ENCODE measurements at regions not wholly inside any gene's neighbourhood (a gene's known extent, or its start where the extent isn't known, plus 50 kb on each side); places are given as distances from the start of the nearest gene placed in this dataset.

GRCh38 chr6:88402909-88403308 is 236.8 kb upstream of the CNR1 start:
- H3K4me1 ChIP-seq (ENCODE audit: insufficient read depth, low read length) = no peaks in the 10 kb centered on the region
- no peak overlapping the region for H3K9ac ChIP-seq (ENCODE audit: insufficient read depth, low read depth, low read length)
- intact Hi-C loops (cut with micrococcal nuclease; ENCODE audit: unreplicated experiment) = no loop called here
- no peaks in the 10 kb centered on the region for H3K36me3 ChIP-seq (replicated peaks in 1 of 2; ENCODE audit: control insufficient read depth in 1 of 2, insufficient read depth in 2 of 2, low read length in 2 of 2)
- H3K27ac ChIP-seq (ENCODE audit: extremely low read length, insufficient read depth, low read length) = no peak overlapping the region
- no peaks in the 10 kb centered on the region for H3K79me2 ChIP-seq (ENCODE audit: insufficient read depth, low read length)
- H2AFZ ChIP-seq (ENCODE audit: low read length) = no peak overlapping the region
- BruUV-seq (replicated peaks) = no TSS peak
- FAIRE-seq = no peak
- no peak overlapping the region for H3K4me3 ChIP-seq (replicated peaks in 1 of 3; ENCODE audit: insufficient read depth in 1 of 3, low read depth in 2 of 3, low read length in 3 of 3)
- no peak for ATAC-seq
- DNase-seq (ENCODE audit: low spot score) = no peak
- WGBS (ENCODE audit: low lambda C conversion rate) = 13% methylated on average over 3 of the region's 3 CpGs
- H3K9me3 ChIP-seq (ENCODE audit: low read length) = no peaks in the 10 kb centered on the region
- H4K20me1 ChIP-seq (ENCODE audit: insufficient read depth, low read length) = no peaks in the 10 kb centered on the region
- ChIA-PET POLR2A (no interaction called here), CTCF (ENCODE audit: low intra/inter-chr PET ratio, low total read pairs) (no interaction called here)
- in situ Hi-C loops (cut with HindIII; ENCODE audit: extremely low pct_ligation_motif_present, low pct_unique_long_range_greater_than_20kb) = no loop called here
- no peak overlapping the region for H3K4me2 ChIP-seq (ENCODE audit: low read depth, low read length)
- no peaks in the 10 kb centered on the region for H3K27me3 ChIP-seq (ENCODE audit: control insufficient read depth in 1 of 2, insufficient read depth in 2 of 2, low read length in 2 of 2)
- TF ChIP-seq KAT2B (IDR thresholded peaks at IDR 0.05; ENCODE audit: borderline replicate concordance, low read depth, low read length) = no peak
- no peak for TF ChIP-seq HNRNPK (IDR thresholded peaks at IDR 0.05; ENCODE audit: low read depth, low read length, poor library complexity, severe bottlenecking)
- TF ChIP-seq ZNF407 (CRISPR knock-in tag; IDR thresholded peaks at IDR 0.05; ENCODE audit: not compliant biosample characterization) = no peak
- TF ChIP-seq ZBTB7B (CRISPR knock-in tag; IDR thresholded peaks at IDR 0.05) = no peak
- TF ChIP-seq ZNF30 (CRISPR knock-in tag; IDR thresholded peaks at IDR 0.05) = no peak
- TF ChIP-seq ZNF674 (CRISPR knock-in tag; IDR thresholded peaks at IDR 0.05; ENCODE audit: low read depth) = no peak
- TF ChIP-seq ZNF274 (CRISPR knock-in tag; IDR thresholded peaks at IDR 0.05) = no peak
- TF ChIP-seq ZNF33A (CRISPR knock-in tag; IDR thresholded peaks at IDR 0.05; ENCODE audit: borderline replicate concordance) = no peak
- no peak for TF ChIP-seq SSRP1 (CRISPR knock-in tag; IDR thresholded peaks at IDR 0.05)
- TF ChIP-seq HDAC6 (IDR thresholded peaks at IDR 0.05; ENCODE audit: low read depth, low read length) = no peak
- TF ChIP-seq KDM2A (CRISPR knock-in tag; IDR thresholded peaks at IDR 0.05; ENCODE audit: borderline replicate concordance, low read depth) = no peak
- TF ChIP-seq ZNF550 (CRISPR knock-in tag; IDR thresholded peaks at IDR 0.05; ENCODE audit: borderline replicate concordance) = no peak
- no peak for TF ChIP-seq ZNF180 (CRISPR knock-in tag; IDR thresholded peaks at IDR 0.05; ENCODE audit: borderline replicate concordance, low read depth)
- no peak for TF ChIP-seq REXO4 (CRISPR knock-in tag; IDR thresholded peaks at IDR 0.05; ENCODE audit: borderline replicate concordance)
- TF ChIP-seq ZMYM4 (CRISPR knock-in tag; IDR thresholded peaks at IDR 0.05) = no peak
- no peak for TF ChIP-seq ZNF891 (CRISPR knock-in tag; IDR thresholded peaks at IDR 0.05)
- TF ChIP-seq SKIL (CRISPR knock-in tag; IDR thresholded peaks at IDR 0.05; ENCODE audit: borderline replicate concordance) = no peak
